Lower leg skin (tissue), 4 donors: ENCODE measurements at regions not wholly inside any gene's neighbourhood (a gene's known extent, or its start where the extent isn't known, plus 50 kb on each side); places are given as distances from the start of the nearest gene placed in this dataset.

Experiments used
- DNase-seq, 2 donors: peaks; one replicate each; pipeline ENCODE4 v3.0.0-alpha.2; 2019; ENCODE audit warnings: low spot score in 2 of 2
- H3K4me3 ChIP-seq: fragments of 200-600 bp; sonication (generic); 2 replicates; pipeline ENCODE4 v1.5.1; 2017; ENCODE audit warnings: mild to moderate bottlenecking, low read depth; ENCODE audit not compliant: poor library complexity, severe bottlenecking
- POLR2A ChIP-seq, 2 donors: fragments of 450-650 bp; IDR thresholded peaks; one replicate each; pipeline ENCODE4 v1.6.1; 2016 to 2017; ENCODE audit warnings: antibody characterized with exemption in 2 of 2, mild to moderate bottlenecking in 1 of 2, moderate library complexity in 1 of 2
- WGBS, 2 donors: methylation state at CpG; one replicate each; pipeline ENCODE4 v1.1.5; 2018; 5-methylcytosine and 5-hydroxymethylcytosine counted together
- intact Hi-C: fragments of 100-400 bp; cut with DNase I; formaldehyde crosslinking; loops from one replicate; pipeline ENCODE4 v1.15.0; 2023; ENCODE audit warnings: low total_unique reads
- TF ChIP-seq, protein P1 (sequence below), 3 donors: fragments of 450-650 bp; IDR thresholded peaks; one replicate each; pipeline ENCODE4 v1.5.1; 2016; ENCODE audit warnings: antibody characterized with exemption in 3 of 3, mild to moderate bottlenecking in 3 of 3, moderate library complexity in 2 of 3

GRCh38 chr4:11702886-11703557, 274.3 kb upstream of the HS3ST1 start:
- no peak for DNase-seq
- TF ChIP-seq, protein P1, sequence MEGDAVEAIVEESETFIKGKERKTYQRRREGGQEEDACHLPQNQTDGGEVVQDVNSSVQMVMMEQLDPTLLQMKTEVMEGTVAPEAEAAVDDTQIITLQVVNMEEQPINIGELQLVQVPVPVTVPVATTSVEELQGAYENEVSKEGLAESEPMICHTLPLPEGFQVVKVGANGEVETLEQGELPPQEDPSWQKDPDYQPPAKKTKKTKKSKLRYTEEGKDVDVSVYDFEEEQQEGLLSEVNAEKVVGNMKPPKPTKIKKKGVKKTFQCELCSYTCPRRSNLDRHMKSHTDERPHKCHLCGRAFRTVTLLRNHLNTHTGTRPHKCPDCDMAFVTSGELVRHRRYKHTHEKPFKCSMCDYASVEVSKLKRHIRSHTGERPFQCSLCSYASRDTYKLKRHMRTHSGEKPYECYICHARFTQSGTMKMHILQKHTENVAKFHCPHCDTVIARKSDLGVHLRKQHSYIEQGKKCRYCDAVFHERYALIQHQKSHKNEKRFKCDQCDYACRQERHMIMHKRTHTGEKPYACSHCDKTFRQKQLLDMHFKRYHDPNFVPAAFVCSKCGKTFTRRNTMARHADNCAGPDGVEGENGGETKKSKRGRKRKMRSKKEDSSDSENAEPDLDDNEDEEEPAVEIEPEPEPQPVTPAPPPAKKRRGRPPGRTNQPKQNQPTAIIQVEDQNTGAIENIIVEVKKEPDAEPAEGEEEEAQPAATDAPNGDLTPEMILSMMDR (IDR thresholded peaks at IDR 0.05): no peak
- no peak for TF ChIP-seq POLR2A (IDR thresholded peaks at IDR 0.05)
- no peak overlapping the region for H3K4me3 ChIP-seq
- intact Hi-C loops: no loop called here
- 36 to 55% methylated on average over 3 of the region's 3 CpGs for WGBS, 2 donors

DNA sequence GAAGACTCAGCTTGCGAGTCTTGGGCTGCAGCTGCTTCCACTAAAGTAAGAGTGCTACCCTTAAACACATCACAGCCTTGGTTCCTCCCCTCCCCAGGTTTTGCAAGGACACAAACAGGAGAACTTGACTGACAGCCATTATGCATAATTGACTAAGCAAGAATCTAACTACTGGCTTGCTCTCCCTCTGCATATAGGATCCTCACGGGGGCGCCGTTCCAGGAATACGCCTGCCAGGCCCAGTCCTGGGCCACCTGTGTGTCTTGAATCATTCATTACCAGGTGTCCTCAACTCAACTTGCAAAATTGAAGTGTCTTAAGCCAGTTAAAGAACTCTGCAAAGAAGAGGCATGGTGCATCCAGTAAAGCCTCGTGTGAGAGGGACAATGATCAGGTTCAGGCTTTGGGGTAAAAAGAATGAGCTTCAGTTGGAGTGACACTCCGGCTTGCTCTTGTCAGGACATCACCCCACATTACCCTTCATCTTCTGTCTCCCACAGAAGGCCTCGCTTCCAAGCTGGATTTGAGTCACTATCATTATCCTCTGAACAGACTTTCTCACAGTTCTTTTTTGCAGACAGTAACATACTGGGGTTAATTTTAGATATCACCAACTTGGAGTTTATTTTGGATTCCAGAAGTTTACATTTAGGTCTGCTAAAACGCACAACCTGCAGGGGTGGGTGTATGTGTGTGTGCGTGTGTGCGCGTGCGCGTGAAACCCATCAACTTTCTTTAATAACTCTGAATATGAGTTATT, 273.5 kb upstream of the HS3ST1 start:
- TF ChIP-seq POLR2A (IDR thresholded peaks at IDR 0.05): no peak
- TF ChIP-seq, protein P1 (IDR thresholded peaks at IDR 0.05): no peak
- no peak for DNase-seq
- intact Hi-C loops: no loop called here
- no peak overlapping the region for H3K4me3 ChIP-seq
- WGBS, 2 donors: 81 to 87% methylated on average over 14 of the region's 14 CpGs

DNA sequence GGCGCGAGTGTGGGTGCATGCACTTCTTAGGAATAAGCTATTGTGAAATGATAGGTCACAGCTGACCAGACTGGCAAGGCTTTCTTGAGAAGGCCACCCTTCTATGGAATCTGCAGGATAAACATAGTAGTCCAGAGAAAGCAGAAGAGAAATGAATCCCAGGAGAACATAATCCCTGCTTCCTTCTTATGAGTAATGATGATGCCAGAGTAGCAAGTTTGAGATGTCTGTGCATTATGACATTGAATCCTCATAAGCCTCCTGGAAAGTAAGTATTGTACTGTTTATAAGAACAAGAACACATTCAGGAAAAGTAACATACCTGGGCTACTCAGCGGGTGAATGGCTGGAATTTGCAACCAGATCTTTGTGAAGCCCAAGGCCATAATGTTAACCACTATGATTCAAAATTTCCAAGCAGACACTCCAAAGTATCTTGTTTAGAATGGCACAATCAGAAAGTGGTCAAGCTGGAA, 272.1 kb upstream of the HS3ST1 start:
- TF ChIP-seq POLR2A (IDR thresholded peaks at IDR 0.05): no peak
- 90 to 92% methylated on average over 3 of the region's 3 CpGs for WGBS, 2 donors
- intact Hi-C loops: no loop called here
- H3K4me3 ChIP-seq: no peak overlapping the region
- DNase-seq: no peak

GRCh38 chr4:11698846-11699590, 270.3 kb upstream of the HS3ST1 start:
- WGBS, 2 donors: 36 to 41% methylated on average over 5 of the region's 5 CpGs
- TF ChIP-seq POLR2A (IDR thresholded peaks at IDR 0.05): no peak
- TF ChIP-seq, protein P1 (IDR thresholded peaks at IDR 0.05): no peak
- intact Hi-C loops: no loop called here
- no peak overlapping the region for H3K4me3 ChIP-seq
- DNase-seq: no peak

DNA sequence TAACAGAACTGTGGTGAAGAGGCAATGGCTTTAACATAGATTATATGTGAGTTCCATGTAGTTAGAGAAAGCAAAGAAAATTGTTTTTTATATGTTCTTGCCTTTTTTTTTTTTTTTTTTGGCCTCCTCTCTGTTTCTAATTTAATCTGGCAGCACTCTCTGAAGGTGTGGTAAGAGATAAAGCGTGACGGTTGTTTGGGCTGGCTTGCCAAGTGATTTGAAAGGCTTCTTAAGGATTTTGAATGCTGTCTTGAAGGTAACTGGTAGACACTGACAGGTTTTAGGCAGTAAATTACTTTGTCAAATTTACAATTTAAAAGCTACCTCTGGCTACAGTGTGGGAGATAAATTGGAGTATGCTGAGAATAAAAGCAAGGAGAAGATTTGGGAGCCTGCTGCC, 269.3 kb upstream of the HS3ST1 start:
- no peak overlapping the region for H3K4me3 ChIP-seq
- 28 to 37% methylated on average over 2 of the region's 2 CpGs for WGBS, 2 donors
- TF ChIP-seq, protein P1 (IDR thresholded peaks at IDR 0.05): no peak
- no peak for TF ChIP-seq POLR2A (IDR thresholded peaks at IDR 0.05)
- DNase-seq: no peak
- intact Hi-C loops: no loop called here

- no peak overlapping the region for H3K4me3 ChIP-seq
- DNase-seq: no peak
- 32 to 86% methylated on average over 2 of the region's 2 CpGs for WGBS, 2 donors
- TF ChIP-seq POLR2A (IDR thresholded peaks at IDR 0.05): no peak
- TF ChIP-seq, protein P1 (IDR thresholded peaks at IDR 0.05): no peak
- intact Hi-C loops: no loop called here
Observed at GRCh38 chr4:11693693-11694092, 265.0 kb upstream of the HS3ST1 start.
